Nephron progenitor cell (in vitro differentiated cells): ENCODE measurements at regions not wholly inside any gene's neighbourhood (a gene's known extent, or its start where the extent isn't known, plus 50 kb on each side); places are given as distances from the start of the nearest gene placed in this dataset.

Source experiments
- DNase-seq: peaks from one replicate; pipeline ENCODE4 v3.0.0; 2021
- H3K27ac Mint-ChIP-seq: 2 replicates; pipeline ENCODE4 v1.8.0; 2021; ENCODE audit warnings: mild to moderate bottlenecking, moderate library complexity, mixed read lengths
- H3K27me3 Mint-ChIP-seq: 2 replicates; pipeline ENCODE4 v1.8.0; 2021; ENCODE audit warnings: mild to moderate bottlenecking, low read depth, mixed read lengths; ENCODE audit not compliant: poor library complexity
- H3K36me3 Mint-ChIP-seq: 2 replicates; pipeline ENCODE4 v1.8.0; 2021; ENCODE audit warnings: low read depth, mixed read lengths
- H3K4me1 Mint-ChIP-seq: 2 replicates; pipeline ENCODE4 v1.8.0; 2021; ENCODE audit warnings: mixed read lengths
- H3K4me3 Mint-ChIP-seq: 2 replicates; pipeline ENCODE4 v1.8.0; 2021; ENCODE audit warnings: mild to moderate bottlenecking, moderate library complexity, mixed read lengths
- H3K9me3 Mint-ChIP-seq: 2 replicates; pipeline ENCODE4 v1.8.0; 2021; ENCODE audit warnings: mild to moderate bottlenecking, moderate library complexity, mixed read lengths
- CTCF ChIP-seq: fragments of 200-600 bp; sonication (generic); IDR thresholded peaks from 2 replicates; pipeline ENCODE4 v1.5.0; 2021; ENCODE audit warnings: antibody characterized with exemption

- Mint-ChIP-seq H3K27me3 (no peaks in the 10 kb centered on the region), H3K27ac (no peak overlapping the region), H3K36me3 (no peaks in the 10 kb centered on the region), H3K9me3 (no peaks in the 10 kb centered on the region), H3K4me3 (no peak overlapping the region), H3K4me1 (peaks cover 6% of the 10 kb centered on the region)
- DNase-seq = no peak
- no peak for TF ChIP-seq CTCF
These were observed 257.5 kb downstream of the C4orf33 start for GRCh38 chr4:129353490-129353889.

- Mint-ChIP-seq H3K36me3 (no peaks in the 10 kb centered on the region), H3K4me3 (no peak overlapping the region), H3K4me1 (peaks cover 6% of the 10 kb centered on the region), H3K9me3 (peaks cover 3% of the 10 kb centered on the region), H3K27ac (no peak overlapping the region), H3K27me3 (no peaks in the 10 kb centered on the region)
- no peak for TF ChIP-seq CTCF
- DNase-seq = no peak
These were observed 259.1 kb downstream of the C4orf33 start for GRCh38 chr4:129355031-129355430.

- TF ChIP-seq CTCF = no peak
- Mint-ChIP-seq H3K4me3 (no peak overlapping the region), H3K4me1 (peaks cover 6% of the 10 kb centered on the region), H3K27ac (no peak overlapping the region), H3K36me3 (peaks cover 2% of the 10 kb centered on the region), H3K9me3 (peaks cover 7% of the 10 kb centered on the region), H3K27me3 (no peaks in the 10 kb centered on the region)
- no peak for DNase-seq
These were observed 259.6 kb downstream of the C4orf33 start for GRCh38 chr4:129355516-129355915.

GRCh38 chr4:129358571-129358970 lies 262.6 kb downstream of the C4orf33 start:
- no peak overlapping the region for H3K27ac Mint-ChIP-seq

GRCh38 chr4:129359461-129359860 lies 263.5 kb downstream of the C4orf33 start:
- H3K4me3 Mint-ChIP-seq = no peak overlapping the region
- peaks cover 8% of the 10 kb centered on the region for H3K36me3 Mint-ChIP-seq
- TF ChIP-seq CTCF = no peak
- no peak overlapping the region for H3K27ac Mint-ChIP-seq
- peaks cover 18% of the 10 kb centered on the region for H3K9me3 Mint-ChIP-seq
- peaks cover 18% of the 10 kb centered on the region for H3K4me1 Mint-ChIP-seq
- DNase-seq = no peak
- no peaks in the 10 kb centered on the region for H3K27me3 Mint-ChIP-seq

More at GRCh38 chr4:129358571-129358970, 262.6 kb downstream of the C4orf33 start:
- Mint-ChIP-seq H3K4me3 (no peak overlapping the region), H3K36me3 (peaks cover 8% of the 10 kb centered on the region), H3K9me3 (peaks cover 18% of the 10 kb centered on the region), H3K27me3 (no peaks in the 10 kb centered on the region), H3K4me1 (peaks cover 15% of the 10 kb centered on the region)
- no peak for TF ChIP-seq CTCF
- no peak for DNase-seq

- peaks cover 18% of the 10 kb centered on the region for H3K9me3 Mint-ChIP-seq
- H3K27me3 Mint-ChIP-seq = no peaks in the 10 kb centered on the region
- H3K27ac Mint-ChIP-seq = no peak overlapping the region
- peaks cover 17% of the 10 kb centered on the region for H3K4me1 Mint-ChIP-seq
- TF ChIP-seq CTCF = peak; percentile 86
- H3K36me3 Mint-ChIP-seq = peaks cover 8% of the 10 kb centered on the region
- DNase-seq = peak; percentile 71
- no peak overlapping the region for H3K4me3 Mint-ChIP-seq
These were observed 266.8 kb downstream of the C4orf33 start for GRCh38 chr4:129362691-129363274.
